ENCODE measurements at regions not wholly inside any gene's neighbourhood (a gene's known extent, or its start where the extent isn't known, plus 50 kb on each side); places are given as distances from the start of the nearest gene placed in this dataset.
A peak's percentile ranks its signal among the peaks of the same experiment; 100 is the strongest.

DNA sequence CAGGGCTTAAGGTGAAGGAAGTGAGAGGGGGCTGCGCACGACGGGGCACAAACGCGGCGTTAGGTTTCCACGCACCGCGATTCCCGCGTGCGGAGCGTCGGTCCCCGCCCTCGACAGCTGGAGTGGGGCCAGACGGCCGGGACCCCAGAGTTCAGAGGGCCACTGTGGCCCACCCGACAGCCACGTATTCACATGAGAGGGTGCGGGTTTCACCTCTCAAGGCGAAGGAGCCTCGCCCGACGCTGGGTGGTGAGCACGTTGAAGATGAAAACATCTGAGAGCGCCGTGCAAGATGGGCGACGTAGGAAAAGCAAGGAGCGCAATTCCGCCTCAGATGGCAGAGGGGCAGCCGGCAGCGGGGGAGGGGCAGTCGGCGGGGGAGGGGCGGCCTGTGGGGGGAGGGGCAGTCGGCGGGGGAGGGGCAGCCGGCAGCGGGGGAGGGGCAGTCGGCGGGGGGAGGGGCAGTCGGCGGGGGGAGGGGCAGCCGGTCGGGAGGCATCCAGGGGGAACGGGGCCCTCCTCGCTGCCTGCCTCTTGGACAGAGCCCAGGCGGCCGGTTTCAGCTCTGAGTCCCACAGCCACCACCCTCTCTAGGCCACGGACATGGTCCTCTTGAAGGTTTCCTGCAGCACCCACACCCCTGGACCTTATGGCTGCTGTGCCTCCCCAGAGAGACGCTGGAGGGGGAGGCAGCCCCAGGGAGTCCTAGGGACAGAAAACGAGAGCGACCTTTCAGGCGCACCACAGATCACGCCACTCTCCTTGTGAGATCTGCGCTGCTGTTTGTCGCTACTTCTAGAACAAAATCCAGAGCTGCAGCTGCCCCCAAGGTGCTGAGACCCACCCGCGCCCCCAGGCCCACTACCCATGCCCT is 113.7 kb downstream of the DLL1 start:
- no peak overlapping the region for H2AFZ ChIP-seq
- H3K9me2 ChIP-seq (ENCODE audit: insufficient read depth) = no peaks in the 10 kb centered on the region
- H3K27me3 ChIP-seq (replicated peaks; ENCODE audit: insufficient read depth) = no peaks in the 10 kb centered on the region
- peaks cover 11% of the 10 kb centered on the region; the same call in 1 of the 2 replicates for H3F3A ChIP-seq (ENCODE audit: insufficient read depth)
- no peaks in the 10 kb centered on the region for H4K20me1 ChIP-seq (ENCODE audit: insufficient read depth)
- H3K9ac ChIP-seq = no peak overlapping the region
- TF ChIP-seq EZH2phosphoT487 (IDR thresholded peaks at IDR 0.05; ENCODE audit: insufficient read depth, low read depth) (no peak), EZH2 (IDR thresholded peaks at IDR 0.05; ENCODE audit: insufficient read depth, poor library complexity, severe bottlenecking) (no peak)
- 80 to 92% methylated on average over 47 to 60 of the region's 61 CpGs for WGBS, 2 experiments (ENCODE audit: low coverage in 1 of 2, low lambda C conversion rate in 2 of 2, missing lambda C conversion rate in 2 of 2)
- peaks cover 18% of the 10 kb centered on the region for H3K4me1 ChIP-seq (ENCODE audit: insufficient read depth)
- no peak overlapping the region for H3K4me2 ChIP-seq (ENCODE audit: unreplicated experiment)
- DNase-seq = peak; percentile 31
- no peaks in the 10 kb centered on the region for H3K79me2 ChIP-seq (ENCODE audit: insufficient read depth)
- no peak overlapping the region for H3K4me3 ChIP-seq
- H3K36me3 ChIP-seq (ENCODE audit: low read depth) = no peaks in the 10 kb centered on the region
- H3K9me3 ChIP-seq (ENCODE audit: low read depth) = no peaks in the 10 kb centered on the region
- in situ Hi-C loops (cut with MboI) = no loop called here
- no peak overlapping the region for H3K27ac ChIP-seq

DNA sequence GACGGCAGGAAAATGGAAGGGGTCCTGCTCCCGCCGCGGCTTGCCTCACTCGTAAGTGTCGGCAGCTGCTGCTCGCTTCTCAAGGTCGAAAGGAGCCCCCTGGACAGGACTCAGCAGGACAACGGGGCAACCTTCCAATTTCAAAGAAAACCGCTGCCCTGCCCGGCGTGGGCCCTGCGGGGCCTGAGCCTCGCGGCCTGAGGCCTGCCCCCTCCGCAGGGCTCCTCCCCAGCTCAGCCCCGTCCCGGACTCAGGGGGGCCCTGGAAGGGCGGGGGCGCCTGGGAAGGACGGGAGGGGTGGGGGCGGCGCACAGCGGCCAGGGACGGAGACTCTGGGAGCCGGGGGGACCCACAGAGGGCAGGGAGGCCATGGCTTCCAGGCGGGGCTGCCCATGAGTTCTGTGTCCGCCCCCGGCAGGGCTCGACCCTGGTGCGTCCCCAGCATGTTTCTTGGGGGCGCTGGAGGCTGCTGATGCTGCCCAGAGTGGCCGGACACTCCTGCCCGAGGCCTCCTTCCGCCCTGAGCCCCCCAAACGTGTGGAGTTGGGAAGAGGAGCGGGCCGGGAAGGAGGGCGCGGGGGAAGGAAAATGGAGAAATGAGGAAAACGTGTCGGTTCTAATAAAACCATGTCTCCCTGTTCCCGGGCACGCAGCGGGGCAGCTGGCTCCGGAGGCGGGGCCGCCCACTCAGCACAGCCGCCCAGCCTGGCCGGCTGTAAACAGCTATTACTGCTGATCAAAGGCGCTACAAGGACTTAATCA is 114.6 kb downstream of the DLL1 start:
- Histone ChIP-seq H2AFZ (no peak overlapping the region), H4K20me1 (ENCODE audit: insufficient read depth) (no peaks in the 10 kb centered on the region), H3K4me3 (no peak overlapping the region), H3K9ac (no peak overlapping the region), H3K79me2 (ENCODE audit: insufficient read depth) (no peaks in the 10 kb centered on the region), H3K27me3 (replicated peaks; ENCODE audit: insufficient read depth) (no peaks in the 10 kb centered on the region), H3K36me3 (ENCODE audit: low read depth) (no peaks in the 10 kb centered on the region), H3F3A (ENCODE audit: insufficient read depth) (peaks cover 11% of the 10 kb centered on the region; the same call in 1 of the 2 replicates), H3K9me2 (ENCODE audit: insufficient read depth) (no peaks in the 10 kb centered on the region), H3K9me3 (ENCODE audit: low read depth) (no peaks in the 10 kb centered on the region), H3K27ac (no peak overlapping the region), H3K4me1 (ENCODE audit: insufficient read depth) (peaks cover 18% of the 10 kb centered on the region), H3K4me2 (ENCODE audit: unreplicated experiment) (no peak overlapping the region)
- DNase-seq = peak; percentile 12
- no peak for TF ChIP-seq EZH2 (IDR thresholded peaks at IDR 0.05; ENCODE audit: insufficient read depth, poor library complexity, severe bottlenecking)
- TF ChIP-seq EZH2phosphoT487 (IDR thresholded peaks at IDR 0.05; ENCODE audit: insufficient read depth, low read depth) = no peak
- 93 to 96% methylated on average over 42 to 51 of the region's 51 CpGs for WGBS, 2 experiments (ENCODE audit: low coverage in 1 of 2, low lambda C conversion rate in 2 of 2, missing lambda C conversion rate in 2 of 2)
- in situ Hi-C loops (cut with MboI) = no loop called here

DNA sequence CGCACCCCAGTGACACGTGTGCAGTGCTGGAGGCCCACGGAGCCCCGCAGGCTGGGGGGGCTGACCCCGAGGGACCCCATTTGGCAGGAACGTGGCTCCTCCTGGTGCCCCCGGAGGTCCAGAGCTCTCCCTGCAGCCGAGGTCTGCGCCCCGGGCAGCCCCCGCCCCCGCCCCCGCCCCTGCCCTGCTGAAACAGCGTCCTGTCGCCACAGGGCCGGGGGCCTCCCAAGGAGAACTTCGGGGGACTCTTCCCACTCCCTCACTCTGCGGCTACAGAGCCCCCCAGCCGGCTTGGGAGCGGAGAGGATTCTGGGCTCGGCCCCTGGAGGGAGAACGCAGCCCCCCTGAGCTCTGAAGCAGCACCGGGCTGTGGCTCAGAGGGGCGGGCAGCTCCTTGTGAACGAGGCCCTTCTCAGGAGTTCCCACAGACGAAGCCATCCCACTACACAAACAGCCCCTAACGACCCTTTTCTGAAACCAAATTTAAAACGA is 115.2 kb downstream of the DLL1 start:
- Histone ChIP-seq H3K4me3 (no peak overlapping the region), H3K4me1 (ENCODE audit: insufficient read depth) (peaks cover 18% of the 10 kb centered on the region), H3K4me2 (ENCODE audit: unreplicated experiment) (no peak overlapping the region), H3K9me3 (ENCODE audit: low read depth) (no peaks in the 10 kb centered on the region), H3F3A (ENCODE audit: insufficient read depth) (peaks cover 11% of the 10 kb centered on the region; the same call in 1 of the 2 replicates), H3K27ac (no peak overlapping the region), H3K36me3 (ENCODE audit: low read depth) (no peaks in the 10 kb centered on the region), H2AFZ (no peak overlapping the region), H3K9ac (no peak overlapping the region), H3K79me2 (ENCODE audit: insufficient read depth) (no peaks in the 10 kb centered on the region), H4K20me1 (ENCODE audit: insufficient read depth) (no peaks in the 10 kb centered on the region), H3K27me3 (replicated peaks; ENCODE audit: insufficient read depth) (no peaks in the 10 kb centered on the region), H3K9me2 (ENCODE audit: insufficient read depth) (no peaks in the 10 kb centered on the region)
- TF ChIP-seq EZH2 (IDR thresholded peaks at IDR 0.05; ENCODE audit: insufficient read depth, poor library complexity, severe bottlenecking) (no peak), EZH2phosphoT487 (IDR thresholded peaks at IDR 0.05; ENCODE audit: insufficient read depth, low read depth) (no peak)
- in situ Hi-C loops (cut with MboI) = no loop called here
- no peak for DNase-seq
- WGBS, 2 experiments (ENCODE audit: low coverage in 1 of 2, low lambda C conversion rate in 2 of 2, missing lambda C conversion rate in 2 of 2) = 84 to 87% methylated on average over 20 to 28 of the region's 28 CpGs

DNA sequence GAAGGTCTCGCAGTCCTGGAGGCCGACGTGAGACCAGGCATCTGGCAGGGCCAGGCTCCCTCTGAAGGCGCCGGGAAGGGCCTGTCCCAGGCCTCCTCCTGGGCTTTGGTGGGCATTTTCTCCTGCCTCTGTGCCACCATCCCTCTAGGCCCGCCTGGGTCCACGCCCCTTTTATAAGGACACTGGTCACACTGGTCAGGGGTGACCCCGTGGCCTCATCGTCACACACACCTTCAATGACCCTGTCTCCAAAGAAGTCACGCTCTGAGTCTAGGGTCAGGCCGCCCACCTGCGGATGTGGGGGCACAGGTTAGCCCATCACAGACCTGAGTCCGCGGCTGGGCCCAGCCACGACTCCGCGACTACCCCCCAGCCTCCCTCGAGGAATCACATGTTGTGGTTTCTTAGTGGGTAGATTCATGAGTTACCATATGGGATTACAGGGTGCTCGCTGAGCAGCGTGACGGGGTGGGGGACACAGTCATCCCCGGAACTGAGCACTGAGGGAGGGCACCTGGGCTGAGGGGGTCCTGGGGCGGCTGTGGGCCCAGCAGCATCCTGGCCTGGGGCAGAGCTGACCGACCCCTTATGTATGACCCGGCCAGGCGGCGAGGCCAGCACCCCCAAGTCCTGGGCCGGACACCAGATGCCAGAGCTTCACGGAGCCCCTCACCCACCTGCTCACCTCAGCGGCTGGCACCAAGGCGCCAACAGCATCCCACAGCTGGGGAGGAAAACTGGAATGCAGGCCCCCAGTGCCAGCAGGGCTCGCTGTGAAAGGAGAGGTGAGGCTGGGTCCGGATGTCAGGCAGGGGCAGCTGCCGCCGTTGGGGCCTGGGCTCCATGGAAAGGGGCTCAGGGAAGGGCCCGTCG is 115.9 kb downstream of the DLL1 start:
- TF ChIP-seq EZH2 (IDR thresholded peaks at IDR 0.05; ENCODE audit: insufficient read depth, poor library complexity, severe bottlenecking) (no peak), EZH2phosphoT487 (IDR thresholded peaks at IDR 0.05; ENCODE audit: insufficient read depth, low read depth) (no peak)
- no peak overlapping the region for H3K9ac ChIP-seq
- H3K4me1 ChIP-seq (ENCODE audit: insufficient read depth) = peaks cover 17% of the 10 kb centered on the region
- H3K36me3 ChIP-seq (ENCODE audit: low read depth) = no peaks in the 10 kb centered on the region
- no peak for DNase-seq
- H3K4me2 ChIP-seq (ENCODE audit: unreplicated experiment) = no peak overlapping the region
- no peak overlapping the region for H3K27ac ChIP-seq
- H4K20me1 ChIP-seq (ENCODE audit: insufficient read depth) = no peaks in the 10 kb centered on the region
- no peak overlapping the region for H2AFZ ChIP-seq
- no peaks in the 10 kb centered on the region for H3K9me2 ChIP-seq (ENCODE audit: insufficient read depth)
- WGBS, 2 experiments (ENCODE audit: low coverage in 1 of 2, low lambda C conversion rate in 2 of 2, missing lambda C conversion rate in 2 of 2) = 93 to 94% methylated on average over 36 to 37 of the region's 37 CpGs
- no peak overlapping the region for H3K4me3 ChIP-seq
- no peaks in the 10 kb centered on the region for H3K27me3 ChIP-seq (replicated peaks; ENCODE audit: insufficient read depth)
- in situ Hi-C loops (cut with MboI) = no loop called here
- peaks cover 11% of the 10 kb centered on the region; the same call in 1 of the 2 replicates for H3F3A ChIP-seq (ENCODE audit: insufficient read depth)
- H3K9me3 ChIP-seq (ENCODE audit: low read depth) = no peaks in the 10 kb centered on the region
- H3K79me2 ChIP-seq (ENCODE audit: insufficient read depth) = no peaks in the 10 kb centered on the region
